ENCODE measurements at regions not wholly inside any gene's neighbourhood (a gene's known extent, or its start where the extent isn't known, plus 50 kb on each side); places are given as distances from the start of the nearest gene placed in this dataset.
"Not testable (repeated sequence)": the region's sequence is repeated elsewhere in the genome, so short reads cannot be mapped to it uniquely, and the experiment has no call there.

GRCh38 chr18:44362213-44362612, 318.5 kb upstream of the SETBP1 start:
- TF ChIP-seq, protein P1, sequence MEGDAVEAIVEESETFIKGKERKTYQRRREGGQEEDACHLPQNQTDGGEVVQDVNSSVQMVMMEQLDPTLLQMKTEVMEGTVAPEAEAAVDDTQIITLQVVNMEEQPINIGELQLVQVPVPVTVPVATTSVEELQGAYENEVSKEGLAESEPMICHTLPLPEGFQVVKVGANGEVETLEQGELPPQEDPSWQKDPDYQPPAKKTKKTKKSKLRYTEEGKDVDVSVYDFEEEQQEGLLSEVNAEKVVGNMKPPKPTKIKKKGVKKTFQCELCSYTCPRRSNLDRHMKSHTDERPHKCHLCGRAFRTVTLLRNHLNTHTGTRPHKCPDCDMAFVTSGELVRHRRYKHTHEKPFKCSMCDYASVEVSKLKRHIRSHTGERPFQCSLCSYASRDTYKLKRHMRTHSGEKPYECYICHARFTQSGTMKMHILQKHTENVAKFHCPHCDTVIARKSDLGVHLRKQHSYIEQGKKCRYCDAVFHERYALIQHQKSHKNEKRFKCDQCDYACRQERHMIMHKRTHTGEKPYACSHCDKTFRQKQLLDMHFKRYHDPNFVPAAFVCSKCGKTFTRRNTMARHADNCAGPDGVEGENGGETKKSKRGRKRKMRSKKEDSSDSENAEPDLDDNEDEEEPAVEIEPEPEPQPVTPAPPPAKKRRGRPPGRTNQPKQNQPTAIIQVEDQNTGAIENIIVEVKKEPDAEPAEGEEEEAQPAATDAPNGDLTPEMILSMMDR (IDR thresholded peaks at IDR 0.05): not testable (repeated sequence)
- not testable (repeated sequence) for TF ChIP-seq POLR2A, POLR2AphosphoS5, EP300 (IDR thresholded peaks at IDR 0.05)

Data from gastroesophageal sphincter (tissue), 3 donors.